ENCODE measurements at regions not wholly inside any gene's neighbourhood (a gene's known extent, or its start where the extent isn't known, plus 50 kb on each side); places are given as distances from the start of the nearest gene placed in this dataset.

DNA sequence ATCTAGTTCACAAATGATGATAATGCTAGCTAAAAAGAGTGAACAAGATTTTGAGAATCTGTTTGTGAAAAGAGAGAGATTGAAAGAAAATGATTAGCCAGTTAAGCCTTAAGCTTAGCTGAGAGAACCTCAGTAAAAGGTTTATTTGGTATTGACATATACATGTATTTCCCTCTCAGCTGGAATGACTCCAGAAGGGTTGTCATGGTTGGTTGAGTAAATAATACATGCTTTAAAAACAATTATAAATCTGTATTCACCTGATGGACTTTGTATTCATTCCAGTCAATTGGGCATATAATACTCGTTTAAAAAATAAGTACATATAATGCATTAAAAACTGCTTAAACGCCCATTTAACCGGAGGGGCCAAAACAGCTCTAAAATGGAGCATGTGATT, 181.4 kb downstream of the GRB14 start:
- DNase-seq (ENCODE audit: extremely low read depth, low read depth, low spot score): no peak

DNA sequence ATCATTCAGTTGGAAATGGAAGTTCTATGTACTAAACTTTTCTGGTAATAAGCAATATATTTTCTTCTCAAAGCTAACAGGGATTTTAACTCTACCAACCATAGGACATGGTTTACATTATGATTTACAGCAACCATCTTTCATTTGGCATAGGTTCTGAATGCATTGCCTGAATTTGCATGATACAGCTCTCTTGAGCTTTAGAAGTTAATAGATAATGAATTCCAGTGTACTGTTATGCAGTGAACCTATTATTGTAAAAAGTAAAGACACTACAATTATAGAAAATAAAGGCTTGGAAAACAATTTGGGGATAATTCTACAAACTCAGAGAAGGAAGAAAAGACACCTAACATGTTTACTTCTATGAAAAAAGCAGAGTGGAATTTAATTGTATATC, 182.0 kb downstream of the GRB14 start:
- DNase-seq (ENCODE audit: extremely low read depth, low read depth, low spot score): no peak

DNA sequence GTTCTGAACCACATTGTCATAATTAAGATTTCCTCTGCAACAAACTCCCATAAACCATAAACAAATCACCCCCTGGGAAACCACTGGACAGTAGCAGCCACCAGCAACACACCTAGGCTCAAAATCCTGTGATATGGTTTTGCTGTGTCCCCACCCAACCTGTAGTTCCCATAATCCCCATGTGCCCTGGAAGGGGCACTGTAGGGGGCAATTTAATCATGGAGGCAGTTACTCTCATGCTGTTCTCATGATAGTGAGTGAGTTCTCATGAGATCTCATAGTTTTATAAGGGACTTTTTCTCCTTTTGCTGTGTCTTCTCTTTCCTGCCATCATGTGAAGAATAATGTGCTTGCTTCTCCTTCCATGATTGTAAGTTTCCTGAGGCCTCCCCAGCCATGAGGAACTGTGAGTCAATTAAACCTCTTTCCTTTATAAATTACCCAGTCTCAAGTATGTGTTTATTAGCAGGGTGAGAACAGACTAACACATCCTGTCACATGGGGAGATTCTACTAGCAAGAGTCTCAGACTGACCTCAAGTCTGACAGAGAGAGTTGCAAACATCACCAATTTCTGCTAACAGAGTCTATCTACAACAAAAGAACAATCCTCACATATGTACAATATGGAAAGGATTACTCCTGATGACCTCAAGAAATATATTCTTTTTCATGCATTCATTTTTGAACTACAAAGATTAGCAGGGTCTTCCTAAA, 182.6 kb downstream of the GRB14 start:
- no peak for DNase-seq (ENCODE audit: extremely low read depth, low read depth, low spot score)

DNA sequence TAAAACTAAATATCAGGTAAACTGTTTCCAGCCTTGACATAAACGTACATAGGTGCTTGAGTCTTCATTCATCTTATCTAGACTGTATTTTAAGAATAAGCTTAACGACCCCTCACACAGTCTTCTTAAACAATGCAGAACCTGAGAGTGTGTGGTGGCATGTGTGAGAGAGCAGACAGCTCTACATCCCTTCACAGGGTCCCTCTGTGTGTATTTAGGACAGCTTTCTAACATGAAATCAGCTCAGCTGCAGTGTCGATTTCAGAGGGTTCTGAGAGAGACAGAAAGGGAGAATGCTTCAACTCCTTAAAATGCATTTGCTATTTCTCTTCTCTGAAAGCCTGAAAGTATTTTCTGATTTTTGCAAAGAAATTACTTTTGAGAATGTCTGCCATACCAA, 185.2 kb downstream of the GRB14 start:
- DNase-seq (ENCODE audit: extremely low read depth, low read depth, low spot score): no peak

DNA sequence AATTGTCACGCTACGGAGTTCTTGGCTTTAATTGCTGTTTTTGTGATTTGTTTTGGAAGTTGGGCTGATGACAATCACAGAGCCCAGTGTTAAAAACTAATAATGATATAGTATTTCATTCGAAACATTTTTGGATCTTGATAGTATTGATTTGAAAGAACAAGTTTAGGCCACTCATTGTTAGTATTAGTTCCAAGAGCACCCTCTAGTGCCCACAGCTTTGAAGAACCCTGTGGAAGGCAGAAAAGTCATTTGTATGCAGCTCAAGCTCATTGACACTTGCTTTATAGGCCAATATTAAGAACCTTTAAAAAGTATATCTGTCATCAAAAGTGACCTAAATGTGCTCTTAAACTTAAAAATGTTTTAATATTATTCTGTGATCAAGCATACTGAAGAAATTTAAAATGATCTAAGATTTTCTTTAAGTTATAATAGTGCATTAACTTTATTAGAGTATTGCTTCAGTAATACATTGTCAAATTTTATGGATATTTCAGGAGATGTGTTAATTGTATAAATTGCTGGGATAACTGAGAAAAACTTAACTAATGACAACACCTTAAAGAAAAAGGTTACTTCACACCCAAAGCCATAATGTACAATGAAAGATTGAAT, 191.0 kb downstream of the GRB14 start:
- DNase-seq (ENCODE audit: extremely low read depth, low read depth, low spot score): peak; percentile 27

DNA sequence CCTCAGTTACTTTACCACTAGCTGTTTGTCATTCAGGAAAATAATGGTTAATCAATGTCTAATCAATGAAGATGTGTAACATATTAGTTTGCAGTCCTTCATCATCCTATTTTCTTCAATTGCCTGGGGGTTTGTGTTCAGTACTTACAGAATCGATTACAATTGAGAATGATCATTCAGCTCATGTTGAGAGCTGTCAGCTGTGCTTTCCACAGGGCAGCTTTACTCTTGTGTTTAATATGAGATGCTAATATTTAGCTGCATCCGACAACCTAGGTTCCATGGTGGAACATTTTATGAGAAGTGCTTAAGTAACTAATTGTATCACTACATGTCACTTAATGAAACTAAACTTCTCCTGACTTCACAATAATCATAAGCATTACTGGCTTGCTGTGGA, 191.9 kb downstream of the GRB14 start:
- no peak for DNase-seq (ENCODE audit: extremely low read depth, low read depth, low spot score)

DNA sequence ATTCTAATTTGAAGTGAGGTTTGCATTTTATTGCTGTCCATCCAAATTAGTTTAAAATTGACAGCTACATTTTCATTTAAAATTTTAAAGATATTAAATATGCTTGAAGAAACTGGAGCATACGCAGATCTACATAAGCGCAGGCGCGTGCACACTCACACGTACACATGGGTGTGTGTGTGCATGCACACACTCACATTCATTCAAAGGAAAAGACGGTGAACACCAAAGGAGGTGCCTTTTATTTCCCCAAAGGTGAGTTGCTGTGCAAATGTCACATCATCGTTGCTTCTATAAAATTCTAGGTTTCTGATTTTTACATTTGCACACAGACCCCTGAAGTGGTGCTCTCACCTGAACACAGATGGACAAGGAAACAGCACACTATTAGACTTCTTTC, 194.2 kb downstream of the GRB14 start:
- no peak for DNase-seq (ENCODE audit: extremely low read depth, low read depth, low spot score)

DNA sequence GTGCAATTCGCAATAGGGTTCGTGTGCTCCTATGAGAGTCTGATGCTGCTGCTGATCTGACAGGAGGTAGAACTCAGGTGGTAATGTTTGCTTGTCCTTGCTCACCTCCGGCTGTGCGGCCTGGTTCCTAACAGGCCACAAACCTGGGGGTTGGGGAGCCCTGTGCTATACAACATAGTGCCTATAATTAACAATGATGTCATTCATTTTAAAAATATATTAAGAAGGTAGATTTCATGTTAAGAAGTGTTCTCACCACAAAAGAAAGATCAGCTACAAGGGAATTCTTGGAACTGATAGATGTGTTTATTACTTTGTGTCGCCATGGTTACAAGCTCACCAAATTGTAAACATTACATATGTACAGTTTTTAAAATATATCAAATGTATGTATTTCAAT, 200.5 kb downstream of the GRB14 start:
- DNase-seq (ENCODE audit: extremely low read depth, low read depth, low spot score): no peak

DNA sequence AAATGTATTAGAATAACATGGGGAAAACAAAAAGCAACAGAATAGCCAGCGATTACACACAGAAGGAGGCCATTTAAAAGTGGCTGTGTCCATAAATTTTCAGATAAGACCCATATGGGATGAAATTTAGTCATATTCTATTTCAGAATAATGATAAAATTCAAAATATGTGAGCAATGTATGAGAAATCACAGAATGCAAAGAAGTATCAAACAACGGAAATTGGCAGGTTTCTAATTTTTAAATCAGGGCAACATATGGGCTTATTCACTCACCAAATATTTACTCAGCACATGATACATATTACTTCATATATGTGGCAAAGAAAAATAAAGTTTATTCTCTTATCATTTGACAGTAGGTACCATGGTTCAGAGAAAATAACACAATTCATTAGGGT, 208.5 kb downstream of the GRB14 start:
- DNase-seq (ENCODE audit: extremely low read depth, low read depth, low spot score): no peak

DNA sequence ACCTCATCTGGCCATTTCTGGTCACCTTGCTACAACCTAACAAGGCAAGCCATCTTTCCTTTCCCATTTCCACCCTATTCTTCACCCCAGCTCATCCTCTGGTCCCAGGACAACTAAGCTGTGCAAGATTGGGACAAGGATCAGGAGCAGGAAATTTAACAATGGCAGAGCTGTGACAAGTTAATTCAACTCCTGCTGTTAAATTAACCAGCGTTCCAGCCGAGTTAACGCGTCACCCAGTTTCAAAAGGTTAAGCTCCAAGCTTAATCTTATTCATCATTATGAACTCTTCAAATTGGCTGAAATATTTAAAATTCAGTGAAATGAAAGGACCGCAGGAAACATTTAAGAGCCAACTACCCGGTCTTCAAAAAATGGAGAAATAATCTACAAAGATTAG, 231.9 kb downstream of the GRB14 start:
- no peak for DNase-seq (ENCODE audit: extremely low read depth, low read depth, low spot score)

DNA sequence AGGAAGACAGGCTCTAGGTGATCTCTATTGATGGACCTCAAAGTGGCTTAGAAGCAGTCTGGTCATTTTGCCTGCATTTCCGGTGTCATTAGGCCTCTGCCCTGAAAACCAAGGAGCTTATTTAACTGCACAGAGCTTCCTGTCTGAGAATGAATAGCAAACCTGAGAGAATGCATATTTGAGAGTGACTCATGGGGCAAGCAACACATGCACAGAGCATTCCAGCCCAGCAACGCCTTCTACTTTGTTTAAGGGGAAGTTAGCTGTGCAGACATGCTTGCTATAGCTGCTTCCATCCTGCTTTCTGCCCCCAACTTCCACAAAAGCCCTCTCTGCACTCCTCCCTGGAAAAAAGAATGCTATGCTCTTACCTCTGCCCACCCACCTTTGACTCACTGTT, 232.8 kb downstream of the GRB14 start:
- peak; percentile 62 for DNase-seq (ENCODE audit: extremely low read depth, low read depth, low spot score)

DNA sequence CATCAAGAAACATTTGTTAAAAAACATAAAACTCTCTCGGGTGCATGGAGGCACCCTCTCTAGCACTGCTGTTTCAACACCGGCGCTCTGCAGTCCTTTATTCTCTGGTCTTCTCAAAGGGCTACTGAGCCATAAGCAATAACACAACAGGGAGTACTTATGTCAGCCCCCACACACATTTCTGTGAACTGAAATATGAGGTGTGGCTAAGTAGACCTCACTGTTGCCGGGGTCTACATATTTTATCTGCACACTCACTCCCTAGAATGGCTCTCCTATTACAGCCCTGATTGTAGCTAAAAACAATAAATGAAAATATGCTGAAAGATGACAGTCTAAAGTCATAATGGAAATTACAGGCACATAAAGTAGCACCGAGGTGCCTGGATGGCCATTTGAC, 235.1 kb downstream of the GRB14 start:
- no peak for DNase-seq (ENCODE audit: extremely low read depth, low read depth, low spot score)

DNA sequence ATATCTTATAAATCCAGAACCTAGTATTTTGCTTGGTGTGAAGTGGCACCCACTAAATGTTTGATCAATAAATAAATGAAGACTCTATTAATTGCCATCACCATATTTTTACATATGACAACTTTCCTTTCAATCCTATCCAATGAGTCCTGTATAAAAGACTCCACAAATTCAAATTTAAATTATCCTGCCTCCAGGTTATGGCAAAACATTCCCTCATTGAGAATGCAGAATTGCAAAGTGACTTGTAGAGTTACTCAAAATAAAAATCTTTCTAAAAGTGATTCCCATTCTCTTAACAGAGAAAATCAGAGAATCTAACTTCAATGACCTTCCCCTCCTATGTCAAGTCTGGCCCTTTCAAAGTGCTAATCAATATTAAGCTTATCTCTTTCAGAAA, 236.8 kb downstream of the GRB14 start:
- no peak for DNase-seq (ENCODE audit: extremely low read depth, low read depth, low spot score)

DNA sequence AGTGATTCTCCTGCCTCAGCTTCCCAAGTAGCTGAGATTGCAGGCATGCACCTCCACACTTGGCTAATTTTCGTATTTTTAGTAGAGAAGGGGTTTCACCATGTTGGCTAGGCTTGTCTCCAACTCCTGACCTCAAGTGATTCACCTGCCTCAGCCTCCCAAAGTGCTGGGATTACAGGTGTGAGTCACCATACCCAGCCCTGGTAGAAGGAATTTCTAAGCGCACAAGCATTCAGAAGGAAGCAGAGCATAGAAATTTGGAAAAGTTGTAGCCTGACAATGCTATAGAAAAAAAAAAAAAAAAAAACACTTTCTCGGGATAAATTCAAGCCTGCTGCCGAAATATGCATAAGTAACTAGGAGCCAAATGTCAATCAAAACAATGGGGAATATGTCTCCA, 249.4 kb downstream of the GRB14 start:
- DNase-seq (ENCODE audit: extremely low read depth, low read depth, low spot score): no peak

DNA sequence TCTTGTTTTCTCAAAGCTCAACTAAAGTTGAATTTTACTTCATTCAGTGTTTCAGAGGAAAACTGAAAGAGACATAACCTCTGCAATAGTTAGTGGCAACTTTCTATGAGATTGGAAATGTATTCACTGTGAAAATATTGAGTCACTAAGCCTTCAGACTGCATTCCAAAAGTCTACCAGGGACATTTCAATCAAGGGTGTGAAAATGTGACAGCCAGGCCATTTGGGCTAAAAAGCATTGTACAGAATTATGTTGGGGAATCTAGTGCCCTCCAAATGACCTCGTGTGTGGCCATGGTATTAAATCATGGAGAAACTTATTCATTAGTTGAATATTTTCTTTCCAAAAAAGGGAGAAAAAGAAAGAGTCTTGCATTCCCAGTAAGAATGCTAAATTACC, 251.9 kb downstream of the GRB14 start:
- no peak for DNase-seq (ENCODE audit: extremely low read depth, low read depth, low spot score)

DNA sequence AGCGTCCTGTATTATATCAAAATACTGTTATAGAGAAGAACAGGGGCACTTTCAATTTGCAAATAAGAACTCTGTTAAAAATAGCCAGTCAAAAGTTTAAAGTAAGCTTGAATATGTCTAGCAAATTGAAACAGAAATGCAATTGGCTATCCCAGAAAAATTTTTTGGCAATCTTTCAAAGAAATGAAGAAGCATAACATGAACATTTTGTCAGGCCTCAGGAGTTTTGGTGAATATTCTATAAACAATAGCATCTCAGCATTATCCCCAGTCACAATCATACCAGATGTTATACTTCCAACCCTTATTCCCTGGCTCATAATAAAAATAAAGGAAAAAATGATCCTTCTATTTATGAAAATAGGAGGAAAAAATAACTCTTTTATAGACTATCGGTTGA, 252.4 kb downstream of the GRB14 start:
- no peak for DNase-seq (ENCODE audit: extremely low read depth, low read depth, low spot score)

DNA sequence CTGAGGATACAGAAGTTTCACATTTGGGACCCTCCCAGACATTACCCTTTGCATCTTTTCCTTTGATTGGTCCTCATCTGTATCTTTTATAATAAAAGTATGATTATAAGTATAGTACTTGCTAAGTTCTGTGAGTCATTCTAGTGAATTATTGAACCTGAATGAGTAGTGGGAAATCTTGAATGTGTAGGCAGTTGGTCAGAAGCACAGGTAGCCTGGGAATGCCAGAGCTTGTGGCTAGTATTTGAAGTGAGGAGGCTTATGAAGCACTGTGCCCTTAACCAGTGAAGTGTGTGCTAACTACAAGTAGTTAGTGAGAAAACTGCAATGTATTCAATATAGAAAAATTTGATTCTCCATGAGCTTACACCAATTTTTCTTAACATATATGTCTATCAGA, 257.6 kb downstream of the GRB14 start:
- no peak for DNase-seq (ENCODE audit: extremely low read depth, low read depth, low spot score)

DNA sequence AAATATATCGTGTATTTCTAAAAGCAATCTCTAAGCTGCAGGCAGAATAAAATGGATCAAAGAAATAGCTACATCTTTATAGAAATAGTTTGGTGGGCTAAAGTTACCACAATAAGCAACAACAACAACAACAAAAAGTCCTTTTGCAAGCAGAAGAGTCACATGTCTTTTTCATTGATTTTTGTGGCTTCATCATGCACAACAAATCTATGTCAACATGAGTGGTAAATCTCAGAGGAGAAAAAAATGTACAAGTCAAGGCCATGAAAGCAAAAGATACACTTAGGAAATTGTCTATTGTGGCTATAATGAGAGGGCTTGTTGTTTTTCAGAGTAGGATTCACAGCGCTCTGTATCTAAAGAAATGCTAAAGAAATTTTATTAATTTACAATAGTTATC, 269.7 kb downstream of the GRB14 start:
- no peak for DNase-seq (ENCODE audit: extremely low read depth, low read depth, low spot score)

DNA sequence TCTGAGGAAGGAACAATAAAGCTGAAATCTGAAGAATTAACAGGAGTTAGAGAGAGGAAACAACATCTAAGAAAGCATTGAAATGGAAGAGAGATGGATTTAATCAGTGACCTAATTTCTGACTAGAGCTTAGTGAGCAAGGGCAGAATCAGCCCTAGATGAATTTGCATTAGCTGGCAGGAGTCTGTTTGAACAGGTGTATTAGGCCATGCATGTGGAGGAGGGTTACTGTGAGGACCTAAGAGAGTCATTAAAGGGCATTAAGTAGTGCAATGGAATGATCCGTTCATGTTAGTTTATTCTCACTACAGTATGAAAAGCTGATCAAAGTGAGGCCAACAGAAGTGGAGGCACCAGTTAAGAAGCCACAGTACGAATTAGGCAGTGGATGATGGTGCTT, 285.3 kb downstream of the GRB14 start:
- DNase-seq (ENCODE audit: extremely low read depth, low read depth, low spot score): no peak

DNA sequence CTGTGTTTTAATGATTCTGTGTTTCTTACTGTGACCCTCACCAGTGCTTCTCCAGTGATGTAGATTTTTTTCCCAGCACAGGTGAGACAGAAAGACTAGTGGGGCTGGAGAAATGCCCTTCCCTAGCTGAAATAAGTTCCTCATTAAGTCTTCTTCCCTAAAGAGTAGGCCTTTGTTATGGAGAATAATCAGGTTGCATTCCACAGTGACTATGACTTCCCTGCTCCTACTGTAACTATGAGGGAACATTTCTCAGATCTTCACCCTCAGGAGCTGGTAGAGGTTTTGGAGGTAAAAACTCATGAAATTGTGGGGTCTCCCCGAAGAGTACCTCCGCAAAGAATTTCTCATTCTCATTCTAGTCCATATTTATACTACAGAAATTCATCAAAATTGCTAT, 286.2 kb downstream of the GRB14 start:
- no peak for DNase-seq (ENCODE audit: extremely low read depth, low read depth, low spot score)

DNA sequence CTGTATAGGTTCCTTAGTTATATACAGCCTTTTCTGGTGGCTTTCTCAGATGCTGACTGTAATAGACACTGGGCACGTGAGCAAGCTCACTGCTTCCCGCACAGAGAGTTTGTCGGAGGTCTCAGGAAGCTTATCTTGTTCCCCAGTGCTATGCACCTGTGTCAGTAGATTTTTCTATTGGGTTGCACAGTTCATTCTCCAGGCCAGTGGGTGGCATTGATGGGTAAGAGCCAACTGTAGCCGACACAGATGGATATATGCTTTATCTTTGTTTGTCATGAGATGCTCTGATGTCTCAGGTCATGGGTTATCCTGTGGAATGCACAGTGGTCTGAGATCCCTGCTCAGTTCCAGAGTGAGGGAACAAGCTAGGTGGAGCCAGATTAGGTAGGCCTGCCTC, 293.0 kb downstream of the GRB14 start:
- no peak for DNase-seq (ENCODE audit: extremely low read depth, low read depth, low spot score)

DNA sequence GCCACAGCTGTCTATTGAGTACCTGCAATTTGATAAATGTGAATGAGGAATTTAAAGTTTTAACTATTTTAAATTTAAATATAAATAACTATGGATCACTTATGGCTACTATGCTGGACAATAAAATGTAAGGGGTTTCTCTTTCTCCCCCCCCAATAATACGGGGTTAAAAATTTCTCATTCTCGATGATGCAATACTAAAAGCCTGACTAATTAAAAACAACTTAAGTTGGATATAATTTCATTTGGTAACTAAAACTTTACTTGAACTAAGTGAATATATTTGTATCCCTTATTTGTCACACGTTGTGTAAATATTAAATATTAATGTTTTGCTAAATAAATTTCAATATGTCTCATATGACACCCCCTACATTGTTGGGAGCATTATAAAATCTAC, 297.3 kb downstream of the GRB14 start:
- no peak for DNase-seq (ENCODE audit: extremely low read depth, low read depth, low spot score)

DNA sequence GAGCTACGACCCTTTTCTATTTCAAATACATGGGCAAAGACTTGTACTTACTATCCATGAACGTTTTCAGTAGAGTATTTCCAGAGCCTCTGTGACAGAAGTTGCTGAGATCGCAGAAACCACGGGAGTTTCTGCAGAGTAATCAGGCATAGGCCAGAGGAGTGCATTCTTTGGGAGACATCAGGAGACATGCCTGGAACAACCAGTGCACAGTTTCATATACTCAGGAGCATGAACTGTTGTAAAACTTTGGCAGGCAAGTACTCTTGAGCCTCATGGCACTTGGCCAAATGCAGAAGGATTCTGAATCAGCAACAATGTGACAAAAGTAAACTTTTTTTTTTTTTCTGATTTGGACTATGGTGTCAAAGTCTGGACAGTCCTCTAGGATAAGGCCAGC, 307.1 kb downstream of the GRB14 start:
- DNase-seq (ENCODE audit: extremely low read depth, low read depth, low spot score): no peak
